Mammary epithelial cell (primary cell): ENCODE measurements at regions not wholly inside any gene's neighbourhood (a gene's known extent, or its start where the extent isn't known, plus 50 kb on each side); places are given as distances from the start of the nearest gene placed in this dataset.

Experiments used
- EZH2 ChIP-seq: IDR thresholded peaks from 2 replicates; pipeline ENCODE4 v1.6.1; 2012; ENCODE audit warnings: low read length, inconsistent platforms, borderline replicate concordance
- TF ChIP-seq, protein P1 (sequence below), 2 donors: IDR thresholded peaks in 1 of 2; conservative IDR thresholded peaks in 1 of 2; 2 replicates each; pipeline ENCODE4 v1.5.1; 2011 to 2012; ENCODE audit warnings: inconsistent platforms in 2 of 2, low read length in 2 of 2, mild to moderate bottlenecking in 2 of 2, control low read depth in 1 of 2, low read depth in 1 of 2; ENCODE audit not compliant: insufficient read depth in 1 of 2; ENCODE audit errors: extremely low read depth in 1 of 2

DNA sequence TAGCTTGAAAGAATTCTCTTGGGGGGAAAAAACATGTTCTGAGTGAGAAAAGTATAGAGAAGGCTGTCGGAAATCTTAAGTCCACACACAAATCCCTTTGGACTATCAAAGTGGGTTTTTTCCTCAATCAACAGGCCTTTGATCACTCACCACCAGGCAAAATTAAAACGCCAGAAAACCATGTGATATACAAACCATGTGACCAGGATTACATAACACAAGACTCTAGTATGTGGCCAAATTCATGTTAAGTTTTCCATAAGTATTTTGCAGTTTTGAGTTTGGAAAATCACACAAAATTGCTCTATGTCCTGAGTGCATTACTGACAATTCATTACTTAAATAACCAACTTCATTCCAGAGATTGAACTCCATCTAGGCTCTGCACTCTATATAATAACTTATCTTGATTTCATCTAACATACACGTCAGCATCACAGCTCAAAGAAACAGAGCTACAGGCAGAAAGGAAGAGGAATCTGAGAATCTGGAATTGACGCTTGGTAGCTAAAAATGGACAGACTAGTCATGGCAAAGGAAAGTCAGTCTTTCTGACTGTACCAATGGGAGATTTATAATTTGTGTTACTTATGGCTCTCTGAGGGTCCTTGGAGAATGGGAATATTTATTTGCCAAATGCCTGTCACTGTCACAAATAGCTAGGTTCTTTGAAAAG lies 383.5 kb downstream of the SFMBT2 start:
- TF ChIP-seq, protein P1, sequence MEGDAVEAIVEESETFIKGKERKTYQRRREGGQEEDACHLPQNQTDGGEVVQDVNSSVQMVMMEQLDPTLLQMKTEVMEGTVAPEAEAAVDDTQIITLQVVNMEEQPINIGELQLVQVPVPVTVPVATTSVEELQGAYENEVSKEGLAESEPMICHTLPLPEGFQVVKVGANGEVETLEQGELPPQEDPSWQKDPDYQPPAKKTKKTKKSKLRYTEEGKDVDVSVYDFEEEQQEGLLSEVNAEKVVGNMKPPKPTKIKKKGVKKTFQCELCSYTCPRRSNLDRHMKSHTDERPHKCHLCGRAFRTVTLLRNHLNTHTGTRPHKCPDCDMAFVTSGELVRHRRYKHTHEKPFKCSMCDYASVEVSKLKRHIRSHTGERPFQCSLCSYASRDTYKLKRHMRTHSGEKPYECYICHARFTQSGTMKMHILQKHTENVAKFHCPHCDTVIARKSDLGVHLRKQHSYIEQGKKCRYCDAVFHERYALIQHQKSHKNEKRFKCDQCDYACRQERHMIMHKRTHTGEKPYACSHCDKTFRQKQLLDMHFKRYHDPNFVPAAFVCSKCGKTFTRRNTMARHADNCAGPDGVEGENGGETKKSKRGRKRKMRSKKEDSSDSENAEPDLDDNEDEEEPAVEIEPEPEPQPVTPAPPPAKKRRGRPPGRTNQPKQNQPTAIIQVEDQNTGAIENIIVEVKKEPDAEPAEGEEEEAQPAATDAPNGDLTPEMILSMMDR (conservative IDR thresholded peaks at IDR 0.05 in 1 of 2, IDR thresholded peaks at IDR 0.05 in 1 of 2; ENCODE audit: extremely low read depth in 1 of 2, insufficient read depth in 1 of 2, low read depth in 1 of 2, low read length in 2 of 2) = no peak
- TF ChIP-seq EZH2 = no peak
